ENCODE measurements at regions not wholly inside any gene's neighbourhood (a gene's known extent, or its start where the extent isn't known, plus 50 kb on each side); places are given as distances from the start of the nearest gene placed in this dataset.

- no peak for ATAC-seq
- TF ChIP-seq POU6F1 (CRISPR knock-in tag; IDR thresholded peaks at IDR 0.05; ENCODE audit: borderline replicate concordance, low read depth) = no peak
- no peak for TF ChIP-seq ZNF70 (CRISPR knock-in tag; IDR thresholded peaks at IDR 0.05)
- no peak for TF ChIP-seq ZFP3 (CRISPR knock-in tag; IDR thresholded peaks at IDR 0.05)
- no peak for TF ChIP-seq PPARA (CRISPR knock-in tag; IDR thresholded peaks at IDR 0.05; ENCODE audit: borderline replicate concordance)
- no peak for TF ChIP-seq CSRNP3 (CRISPR knock-in tag; IDR thresholded peaks at IDR 0.05)
- no peak for TF ChIP-seq TSHZ2 (CRISPR knock-in tag; IDR thresholded peaks at IDR 0.05)
- no peak for TF ChIP-seq ESRRG (CRISPR knock-in tag; IDR thresholded peaks at IDR 0.05)
- TF ChIP-seq ZNF565 (CRISPR knock-in tag; conservative IDR thresholded peaks at IDR 0.05; ENCODE audit: low read depth) = no peak
- no peak for TF ChIP-seq ARNTL (CRISPR knock-in tag; IDR thresholded peaks at IDR 0.05; ENCODE audit: borderline replicate concordance, low read depth)
- TF ChIP-seq ISL1 (CRISPR knock-in tag; IDR thresholded peaks at IDR 0.05) = no peak
- TF ChIP-seq GLIS3 (CRISPR knock-in tag; IDR thresholded peaks at IDR 0.05) = no peak
- TF ChIP-seq SNAI2 (CRISPR knock-in tag; IDR thresholded peaks at IDR 0.05) = no peak
- no peak for TF ChIP-seq PATZ1 (CRISPR knock-in tag; IDR thresholded peaks at IDR 0.05; ENCODE audit: borderline replicate concordance)
- no peak for TF ChIP-seq OSR1 (CRISPR knock-in tag; IDR thresholded peaks at IDR 0.05)
- no peak for TF ChIP-seq TCF4 (CRISPR knock-in tag; IDR thresholded peaks at IDR 0.05; ENCODE audit: borderline replicate concordance)
- TF ChIP-seq ZNF8 (CRISPR knock-in tag; IDR thresholded peaks at IDR 0.05) = no peak
- no peak for TF ChIP-seq TOX (CRISPR knock-in tag; IDR thresholded peaks at IDR 0.05; ENCODE audit: borderline replicate concordance)
Observed at GRCh38 chr1:30395631-30396030, 327.8 kb downstream of the MATN1 start.

- no peak for ATAC-seq
- no peak for TF ChIP-seq ZFP30 (CRISPR knock-in tag; IDR thresholded peaks at IDR 0.05)
Observed at GRCh38 chr1:30388386-30388785, 335.0 kb downstream of the MATN1 start.

GRCh38 chr1:30386156-30386926 is 337.0 kb downstream of the MATN1 start:
- no peak for ATAC-seq
- TF ChIP-seq TCF4 (CRISPR knock-in tag; IDR thresholded peaks at IDR 0.05; ENCODE audit: borderline replicate concordance) (no peak), ZC3H10 (CRISPR knock-in tag; IDR thresholded peaks at IDR 0.05) (no peak), RARB (CRISPR knock-in tag; IDR thresholded peaks at IDR 0.05) (no peak), BACH2 (CRISPR knock-in tag; IDR thresholded peaks at IDR 0.05; ENCODE audit: borderline replicate concordance) (no peak), ESRRG (CRISPR knock-in tag; IDR thresholded peaks at IDR 0.05) (no peak), CREB5 (CRISPR knock-in tag; IDR thresholded peaks at IDR 0.05; ENCODE audit: low read depth) (no peak), PPARA (CRISPR knock-in tag; IDR thresholded peaks at IDR 0.05; ENCODE audit: borderline replicate concordance) (no peak), ZNF565 (CRISPR knock-in tag; conservative IDR thresholded peaks at IDR 0.05; ENCODE audit: low read depth) (no peak), TSHZ2 (CRISPR knock-in tag; IDR thresholded peaks at IDR 0.05) (no peak), POU6F1 (CRISPR knock-in tag; IDR thresholded peaks at IDR 0.05; ENCODE audit: borderline replicate concordance, low read depth) (no peak), CSRNP3 (CRISPR knock-in tag; IDR thresholded peaks at IDR 0.05) (no peak)
